Mucosa of descending colon (tissue), 3 donors: ENCODE measurements at regions not wholly inside any gene's neighbourhood (a gene's known extent, or its start where the extent isn't known, plus 50 kb on each side); places are given as distances from the start of the nearest gene placed in this dataset.

Source experiments
- ATAC-seq: fragments of 200-7000 bp; cut with Tn5 transposase; one replicate; pipeline ENCODE4 v1.9.1; 2020; ENCODE audit warnings: mild to moderate bottlenecking, moderate library complexity
- DNase-seq, 3 donors: peaks; one replicate each; pipeline ENCODE4 v3.0.0-alpha.2; 2020
- H3K36me3 ChIP-seq: fragments of 200-600 bp; one replicate; pipeline ENCODE4 v1.8.0; 2021; ENCODE audit warnings: low read depth, mild to moderate bottlenecking
- H3K4me1 ChIP-seq: fragments of 200-600 bp; one replicate; pipeline ENCODE4 v1.8.0; 2021; ENCODE audit warnings: low read depth, mild to moderate bottlenecking
- H3K4me3 ChIP-seq: fragments of 200-600 bp; one replicate; pipeline ENCODE4 v1.8.0; 2021; ENCODE audit warnings: mild to moderate bottlenecking
- H3K9me3 ChIP-seq: fragments of 200-600 bp; one replicate; pipeline ENCODE4 v1.8.0; 2021; ENCODE audit warnings: mild to moderate bottlenecking
- intact Hi-C, 2 donors: fragments of 100-400 bp; cut with DNase I in 1 of 2; cut with micrococcal nuclease in 1 of 2; formaldehyde crosslinking; loops; one replicate each; pipeline versions ENCODE4 v1.11.0 to v1.11.1; 2022; cut with DNase I, micrococcal nuclease
- TF ChIP-seq, protein P1 (sequence below): fragments of 200-600 bp; IDR thresholded peaks from one replicate; pipeline ENCODE4 v1.8.0; 2022; ENCODE audit warnings: antibody characterized with exemption, mild to moderate bottlenecking
- donor health status: DM: no; HTN: no; CAD: no; lungs with moderate emphysema.
- donor health status: DM: no; HTN: no; CAD: no.
- donor health status: DM: no; HTN: yes; CAD: no.

DNA sequence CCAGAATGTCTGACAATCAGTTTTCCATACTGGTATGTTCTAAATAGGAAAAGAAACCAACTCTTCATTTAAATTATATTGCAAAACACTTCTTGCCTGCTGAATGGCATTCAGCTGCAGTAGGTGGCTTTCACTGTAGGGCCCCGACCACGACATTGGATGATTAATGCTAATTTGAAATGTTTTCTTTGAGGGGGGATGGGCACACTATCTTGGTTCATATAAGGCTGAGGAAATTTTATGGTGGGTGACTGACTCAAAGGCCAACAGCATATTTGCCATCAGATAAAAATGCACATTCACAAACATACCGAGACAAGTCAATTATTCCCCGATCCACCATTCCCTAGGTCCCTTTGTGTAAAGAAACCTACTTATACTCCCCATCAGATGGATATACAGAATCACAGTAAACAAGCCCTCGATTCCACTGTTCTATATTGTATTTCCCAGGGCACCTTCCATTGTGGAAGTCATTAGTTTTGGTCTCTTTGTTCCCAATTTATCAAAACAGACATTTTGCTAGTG is 464.2 kb upstream of the DAB1 start:
- H3K4me1 ChIP-seq = no peaks in the 10 kb centered on the region
- intact Hi-C loops = no loop called here
- DNase-seq (no peak), ATAC-seq (no peak)
- no peaks in the 10 kb centered on the region for H3K9me3 ChIP-seq
- H3K36me3 ChIP-seq = no peaks in the 10 kb centered on the region
- no peak overlapping the region for H3K4me3 ChIP-seq
- TF ChIP-seq, protein P1, sequence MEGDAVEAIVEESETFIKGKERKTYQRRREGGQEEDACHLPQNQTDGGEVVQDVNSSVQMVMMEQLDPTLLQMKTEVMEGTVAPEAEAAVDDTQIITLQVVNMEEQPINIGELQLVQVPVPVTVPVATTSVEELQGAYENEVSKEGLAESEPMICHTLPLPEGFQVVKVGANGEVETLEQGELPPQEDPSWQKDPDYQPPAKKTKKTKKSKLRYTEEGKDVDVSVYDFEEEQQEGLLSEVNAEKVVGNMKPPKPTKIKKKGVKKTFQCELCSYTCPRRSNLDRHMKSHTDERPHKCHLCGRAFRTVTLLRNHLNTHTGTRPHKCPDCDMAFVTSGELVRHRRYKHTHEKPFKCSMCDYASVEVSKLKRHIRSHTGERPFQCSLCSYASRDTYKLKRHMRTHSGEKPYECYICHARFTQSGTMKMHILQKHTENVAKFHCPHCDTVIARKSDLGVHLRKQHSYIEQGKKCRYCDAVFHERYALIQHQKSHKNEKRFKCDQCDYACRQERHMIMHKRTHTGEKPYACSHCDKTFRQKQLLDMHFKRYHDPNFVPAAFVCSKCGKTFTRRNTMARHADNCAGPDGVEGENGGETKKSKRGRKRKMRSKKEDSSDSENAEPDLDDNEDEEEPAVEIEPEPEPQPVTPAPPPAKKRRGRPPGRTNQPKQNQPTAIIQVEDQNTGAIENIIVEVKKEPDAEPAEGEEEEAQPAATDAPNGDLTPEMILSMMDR = no peak

DNA sequence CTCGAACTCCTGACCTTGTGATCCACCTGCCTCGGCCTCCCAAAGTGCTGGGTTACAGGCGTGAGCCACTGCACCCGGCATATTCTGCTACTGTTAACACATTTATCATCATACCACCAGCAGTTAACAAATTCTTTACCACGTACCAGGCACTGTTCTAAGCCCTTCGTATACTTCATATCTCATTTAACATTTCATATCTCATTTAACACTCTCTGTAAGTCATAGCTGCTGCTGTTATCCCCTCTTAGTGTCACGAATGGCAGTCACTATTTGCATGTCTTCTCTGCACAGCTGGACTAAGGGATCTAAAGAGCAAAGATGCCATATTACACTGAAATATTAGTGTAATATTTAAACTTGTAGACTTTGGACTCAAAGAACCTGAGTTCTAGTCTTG is 462.5 kb upstream of the DAB1 start:
- H3K36me3 ChIP-seq = no peaks in the 10 kb centered on the region
- H3K9me3 ChIP-seq = no peaks in the 10 kb centered on the region
- no peak overlapping the region for H3K4me3 ChIP-seq
- intact Hi-C loops = no loop called here
- H3K4me1 ChIP-seq = no peaks in the 10 kb centered on the region
- ATAC-seq = no peak
- no peak for DNase-seq
- TF ChIP-seq, protein P1 = no peak

DNA sequence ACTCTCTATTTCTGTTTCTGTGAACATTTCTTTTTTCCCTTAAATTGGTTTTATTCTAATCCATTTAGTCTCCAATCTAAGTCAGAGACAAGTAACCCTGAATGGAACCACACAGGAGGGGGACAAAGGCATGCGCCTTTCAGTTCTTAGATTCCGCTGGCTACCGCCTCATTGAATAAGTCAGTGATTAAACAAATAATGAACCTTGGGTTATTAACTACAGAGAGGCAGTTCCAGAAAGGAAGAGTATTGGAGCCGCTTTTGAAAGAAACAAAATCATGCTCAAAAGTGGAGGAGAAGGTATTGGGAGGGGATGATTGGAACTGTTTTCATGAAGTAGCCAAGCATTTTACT is 459.8 kb upstream of the DAB1 start:
- H3K9me3 ChIP-seq = no peaks in the 10 kb centered on the region
- H3K4me3 ChIP-seq = no peak overlapping the region
- ATAC-seq (no peak), DNase-seq (no peak)
- no peaks in the 10 kb centered on the region for H3K36me3 ChIP-seq
- intact Hi-C loops = no loop called here
- no peaks in the 10 kb centered on the region for H3K4me1 ChIP-seq
- TF ChIP-seq, protein P1 = no peak

DNA sequence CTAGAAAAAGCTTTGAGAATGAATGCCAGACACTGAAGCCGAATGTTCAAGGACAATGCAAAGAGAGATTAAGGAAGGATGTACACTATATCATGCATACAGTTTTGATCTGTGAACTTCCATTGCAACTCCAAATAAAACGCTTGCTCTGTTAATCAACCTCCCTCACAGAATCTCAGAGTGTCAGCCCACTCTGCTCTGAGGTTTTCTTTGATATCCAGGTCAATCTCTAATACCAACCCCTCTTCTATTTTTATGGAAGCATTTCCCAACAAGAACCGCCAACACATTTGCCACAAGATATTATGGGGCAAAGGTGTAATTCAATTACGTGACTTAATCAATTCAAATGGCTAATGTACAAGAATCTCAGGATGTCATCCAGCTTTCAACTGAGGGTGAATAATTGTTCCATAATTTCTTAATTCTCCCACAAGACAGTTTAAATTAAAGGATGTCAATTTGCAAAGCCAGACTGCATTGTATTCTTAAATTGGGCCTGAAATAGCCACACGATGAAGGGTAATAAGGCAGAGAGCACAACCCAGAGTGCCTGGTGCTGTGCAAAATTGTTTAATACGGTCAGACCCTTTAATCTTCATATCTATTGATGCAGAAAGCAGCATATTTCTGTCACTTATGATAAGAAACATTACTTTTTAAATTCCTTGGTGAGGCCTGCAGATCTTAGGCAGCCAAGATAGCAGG is 459.2 kb upstream of the DAB1 start:
- no peak overlapping the region for H3K4me3 ChIP-seq
- H3K9me3 ChIP-seq = no peaks in the 10 kb centered on the region
- ATAC-seq (no peak), DNase-seq (no peak)
- H3K36me3 ChIP-seq = no peaks in the 10 kb centered on the region
- TF ChIP-seq, protein P1 = no peak
- H3K4me1 ChIP-seq = no peaks in the 10 kb centered on the region
- intact Hi-C loops = no loop called here

DNA sequence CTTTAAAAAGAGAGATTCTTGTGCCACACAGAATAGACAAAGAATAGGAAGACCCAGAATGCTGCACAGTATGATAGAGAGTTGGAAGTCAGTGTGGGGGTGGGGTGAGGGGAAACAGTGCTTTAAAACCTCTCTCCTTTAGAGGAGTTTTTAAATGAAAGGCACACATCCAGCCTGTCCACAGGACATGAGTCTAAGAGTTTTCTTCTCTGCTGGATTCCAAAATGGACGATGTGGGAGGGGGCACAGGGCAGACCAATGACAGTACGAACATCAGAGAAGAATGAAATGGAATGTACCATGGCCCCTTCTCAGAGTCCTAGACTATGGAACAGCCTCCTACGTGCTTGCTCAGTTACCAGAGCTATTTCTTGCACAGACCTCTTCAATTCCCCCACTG is 458.2 kb upstream of the DAB1 start:
- Histone ChIP-seq H3K36me3 (no peaks in the 10 kb centered on the region), H3K4me3 (no peak overlapping the region), H3K9me3 (no peaks in the 10 kb centered on the region), H3K4me1 (no peaks in the 10 kb centered on the region)
- TF ChIP-seq, protein P1 = no peak
- DNase-seq (no peak), ATAC-seq (no peak)
- intact Hi-C loops = no loop called here
